ENCODE measurements at regions not wholly inside any gene's neighbourhood (a gene's known extent, or its start where the extent isn't known, plus 50 kb on each side); places are given as distances from the start of the nearest gene placed in this dataset.

DNA sequence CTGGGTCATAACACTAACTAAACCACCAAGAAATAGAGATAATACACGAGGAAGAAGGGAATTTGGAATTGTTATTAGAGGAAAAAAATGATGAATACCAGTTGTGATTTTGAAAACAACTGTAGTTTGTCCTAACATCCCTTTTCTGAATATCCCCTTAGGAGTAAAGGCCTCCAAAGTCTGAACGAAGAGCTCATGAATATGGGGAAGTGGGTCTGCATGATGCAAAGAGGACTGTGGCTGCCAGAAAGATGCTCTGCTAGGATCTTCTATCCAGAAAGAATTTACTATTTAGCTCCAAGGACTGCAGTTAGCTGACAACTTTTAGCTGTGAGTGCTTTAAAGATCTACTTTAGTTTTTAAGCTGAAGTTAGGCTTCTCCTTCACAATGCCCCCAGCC lies 308.8 kb upstream of the HS3ST5 start:
- TF ChIP-seq, protein P1, sequence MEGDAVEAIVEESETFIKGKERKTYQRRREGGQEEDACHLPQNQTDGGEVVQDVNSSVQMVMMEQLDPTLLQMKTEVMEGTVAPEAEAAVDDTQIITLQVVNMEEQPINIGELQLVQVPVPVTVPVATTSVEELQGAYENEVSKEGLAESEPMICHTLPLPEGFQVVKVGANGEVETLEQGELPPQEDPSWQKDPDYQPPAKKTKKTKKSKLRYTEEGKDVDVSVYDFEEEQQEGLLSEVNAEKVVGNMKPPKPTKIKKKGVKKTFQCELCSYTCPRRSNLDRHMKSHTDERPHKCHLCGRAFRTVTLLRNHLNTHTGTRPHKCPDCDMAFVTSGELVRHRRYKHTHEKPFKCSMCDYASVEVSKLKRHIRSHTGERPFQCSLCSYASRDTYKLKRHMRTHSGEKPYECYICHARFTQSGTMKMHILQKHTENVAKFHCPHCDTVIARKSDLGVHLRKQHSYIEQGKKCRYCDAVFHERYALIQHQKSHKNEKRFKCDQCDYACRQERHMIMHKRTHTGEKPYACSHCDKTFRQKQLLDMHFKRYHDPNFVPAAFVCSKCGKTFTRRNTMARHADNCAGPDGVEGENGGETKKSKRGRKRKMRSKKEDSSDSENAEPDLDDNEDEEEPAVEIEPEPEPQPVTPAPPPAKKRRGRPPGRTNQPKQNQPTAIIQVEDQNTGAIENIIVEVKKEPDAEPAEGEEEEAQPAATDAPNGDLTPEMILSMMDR (IDR thresholded peaks at IDR 0.05) = no peak
- no peak for TF ChIP-seq EZH2 (IDR thresholded peaks at IDR 0.05)

All from neural progenitor cell (in vitro differentiated cells).